ENCODE measurements at regions not wholly inside any gene's neighbourhood (a gene's known extent, or its start where the extent isn't known, plus 50 kb on each side); places are given as distances from the start of the nearest gene placed in this dataset.

DNA sequence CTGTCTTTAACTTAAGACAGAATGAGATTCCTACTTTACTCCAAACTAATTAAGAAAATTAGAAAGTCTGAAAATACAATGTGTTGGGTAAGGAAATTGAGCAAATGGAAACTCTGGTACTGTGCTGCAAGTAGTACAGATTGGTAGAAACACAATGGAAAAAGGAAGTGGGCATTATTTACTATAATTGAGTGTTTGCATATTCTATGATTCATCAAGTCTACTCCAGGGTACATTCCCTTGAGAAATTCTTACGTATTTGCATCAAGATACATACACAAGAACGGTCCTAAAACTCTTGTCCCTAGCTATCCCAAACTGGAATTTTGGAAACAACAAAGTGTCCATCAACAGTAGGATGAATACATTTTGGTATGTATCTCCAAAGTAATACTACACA is 123.5 kb upstream of the TARS1 start:
- TF ChIP-seq POLR2A (IDR thresholded peaks at IDR 0.05) (no peak), EP300 (IDR thresholded peaks at IDR 0.05) (no peak)
- TF ChIP-seq, protein P1, sequence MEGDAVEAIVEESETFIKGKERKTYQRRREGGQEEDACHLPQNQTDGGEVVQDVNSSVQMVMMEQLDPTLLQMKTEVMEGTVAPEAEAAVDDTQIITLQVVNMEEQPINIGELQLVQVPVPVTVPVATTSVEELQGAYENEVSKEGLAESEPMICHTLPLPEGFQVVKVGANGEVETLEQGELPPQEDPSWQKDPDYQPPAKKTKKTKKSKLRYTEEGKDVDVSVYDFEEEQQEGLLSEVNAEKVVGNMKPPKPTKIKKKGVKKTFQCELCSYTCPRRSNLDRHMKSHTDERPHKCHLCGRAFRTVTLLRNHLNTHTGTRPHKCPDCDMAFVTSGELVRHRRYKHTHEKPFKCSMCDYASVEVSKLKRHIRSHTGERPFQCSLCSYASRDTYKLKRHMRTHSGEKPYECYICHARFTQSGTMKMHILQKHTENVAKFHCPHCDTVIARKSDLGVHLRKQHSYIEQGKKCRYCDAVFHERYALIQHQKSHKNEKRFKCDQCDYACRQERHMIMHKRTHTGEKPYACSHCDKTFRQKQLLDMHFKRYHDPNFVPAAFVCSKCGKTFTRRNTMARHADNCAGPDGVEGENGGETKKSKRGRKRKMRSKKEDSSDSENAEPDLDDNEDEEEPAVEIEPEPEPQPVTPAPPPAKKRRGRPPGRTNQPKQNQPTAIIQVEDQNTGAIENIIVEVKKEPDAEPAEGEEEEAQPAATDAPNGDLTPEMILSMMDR (IDR thresholded peaks at IDR 0.05) = no peak

Data from ovary (tissue), 3 donors.